SK-N-SH treated with all-trans-retinoic acid at 6 μM for 48 hours (cell line): ENCODE measurements at regions not wholly inside any gene's neighbourhood (a gene's known extent, or its start where the extent isn't known, plus 50 kb on each side); places are given as distances from the start of the nearest gene placed in this dataset.

ENCODE experiments used
- ARNTL ChIP-seq: fragments of 450-650 bp; formaldehyde crosslinking; IDR thresholded peaks from 2 replicates; pipeline ENCODE4 v1.5.0; 2020; ENCODE audit warnings: low read depth, mild to moderate bottlenecking, moderate library complexity, borderline replicate concordance
- CREB5 ChIP-seq: fragments of 250-450 bp; sonication (Bioruptor Pico); IDR thresholded peaks from 2 replicates; pipeline ENCODE4 v1.5.1; 2020; ENCODE audit warnings: low read depth, mild to moderate bottlenecking, moderate library complexity
- ESRRG ChIP-seq: fragments of 250-450 bp; sonication (Bioruptor Pico); IDR thresholded peaks from 2 replicates; pipeline ENCODE4 v1.6.1; 2021; ENCODE audit warnings: mild to moderate bottlenecking
- GLIS3 ChIP-seq: fragments of 250-450 bp; sonication (Bioruptor Pico); IDR thresholded peaks from 2 replicates; pipeline ENCODE4 v1.5.0; 2020; ENCODE audit warnings: mild to moderate bottlenecking, moderate library complexity
- OSR1 ChIP-seq: fragments of 250-450 bp; sonication (Bioruptor Pico); IDR thresholded peaks from 2 replicates; pipeline ENCODE4 v1.8.0; 2022; ENCODE audit warnings: moderate library complexity, mild to moderate bottlenecking, inconsistent platforms
- PATZ1 ChIP-seq: fragments of 250-450 bp; sonication (Bioruptor Pico); IDR thresholded peaks from 2 replicates; pipeline ENCODE4 v1.8.0; 2020; ENCODE audit warnings: mild to moderate bottlenecking, moderate library complexity, borderline replicate concordance
- RARB ChIP-seq: fragments of 250-450 bp; sonication (Bioruptor Pico); IDR thresholded peaks from 2 replicates; pipeline ENCODE4 v1.8.0; 2021; ENCODE audit warnings: mild to moderate bottlenecking, moderate library complexity
- SNAI2 ChIP-seq: fragments of 250-450 bp; sonication (Bioruptor Pico); IDR thresholded peaks from 2 replicates; pipeline ENCODE4 v1.5.0; 2020; ENCODE audit warnings: mild to moderate bottlenecking, moderate library complexity
- TCF4 ChIP-seq: fragments of 250-450 bp; sonication (Bioruptor Pico); IDR thresholded peaks from 2 replicates; pipeline ENCODE4 v1.8.0; 2021; ENCODE audit warnings: mild to moderate bottlenecking, moderate library complexity, borderline replicate concordance
- ZFP3 ChIP-seq: fragments of 250-450 bp; sonication (Bioruptor Pico); IDR thresholded peaks from 2 replicates; pipeline ENCODE4 v1.5.0; 2020; ENCODE audit warnings: mild to moderate bottlenecking, moderate library complexity
- ZFP30 ChIP-seq: fragments of 450-650 bp; formaldehyde crosslinking; IDR thresholded peaks from 2 replicates; pipeline ENCODE4 v1.5.0; 2022; ENCODE audit warnings: mild to moderate bottlenecking, moderate library complexity
- ZNF565 ChIP-seq: fragments of 450-650 bp; formaldehyde crosslinking; conservative IDR thresholded peaks from 2 replicates; pipeline ENCODE4 v1.5.0; 2020; ENCODE audit warnings: low read depth, mild to moderate bottlenecking, moderate library complexity
- ZNF8 ChIP-seq: fragments of 450-650 bp; formaldehyde crosslinking; IDR thresholded peaks from 2 replicates; pipeline ENCODE4 v1.5.0; 2020; ENCODE audit warnings: mild to moderate bottlenecking, moderate library complexity

GRCh38 chr12:102571889-102572288 lies 91.5 kb upstream of the IGF1 start:
- TF ChIP-seq ZNF565 (CRISPR knock-in tag) (no peak), SNAI2 (no peak), GLIS3 (CRISPR knock-in tag) (no peak), ZFP30 (CRISPR knock-in tag) (no peak), CREB5 (CRISPR knock-in tag) (no peak), ZNF8 (CRISPR knock-in tag) (no peak), ZFP3 (CRISPR knock-in tag) (no peak), OSR1 (CRISPR knock-in tag) (no peak), ARNTL (CRISPR knock-in tag) (no peak), ESRRG (CRISPR knock-in tag) (no peak), TCF4 (CRISPR knock-in tag) (no peak), PATZ1 (no peak), RARB (CRISPR knock-in tag) (no peak)
